ENCODE measurements at regions not wholly inside any gene's neighbourhood (a gene's known extent, or its start where the extent isn't known, plus 50 kb on each side); places are given as distances from the start of the nearest gene placed in this dataset.

DNA sequence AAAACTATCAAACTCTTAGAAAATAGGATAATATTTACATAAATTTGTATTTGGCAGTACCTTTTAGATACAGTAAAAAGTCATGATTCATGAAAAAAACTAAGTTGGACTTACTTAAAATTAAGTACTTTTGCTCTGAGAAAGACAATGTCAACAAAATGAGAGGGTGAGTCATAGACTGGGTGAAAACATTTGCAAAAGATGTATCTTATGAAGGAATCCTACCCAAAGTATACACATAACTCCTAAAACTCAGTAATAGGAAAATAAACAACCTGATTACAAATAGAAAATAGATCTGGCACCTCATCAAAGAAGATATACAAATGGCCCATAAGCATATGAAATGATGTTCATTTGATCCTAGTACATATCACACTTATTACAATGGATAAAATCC lies 1154.6 kb downstream of the JRKL start:
- Histone ChIP-seq H2BK20ac (ENCODE audit: low read depth, low read length) (no peak overlapping the region), H3K4ac (ENCODE audit: low read depth, low read length) (no peak overlapping the region), H3K9ac (ENCODE audit: low read depth, low read length) (no peak overlapping the region), H3K4me2 (ENCODE audit: low read depth, low read length) (no peak overlapping the region), H2AK9ac (replicated peaks; ENCODE audit: low read depth, low read length, poor library complexity) (no peak overlapping the region), H3K18ac (ENCODE audit: low read depth, low read length) (no peak overlapping the region), H3K9me1 (ENCODE audit: insufficient read depth, low read length) (no peaks in the 10 kb centered on the region), H4K20me1 (ENCODE audit: insufficient read depth, low read length) (no peaks in the 10 kb centered on the region), H2AK5ac (ENCODE audit: low read depth, low read length) (no peak overlapping the region), H3K27me3 (ENCODE audit: control insufficient read depth, insufficient read depth, low read length) (no peaks in the 10 kb centered on the region), H2AFZ (replicated peaks; ENCODE audit: low read length, poor library complexity) (no peak overlapping the region), H3K36me3 (ENCODE audit: control insufficient read depth, insufficient read depth, low read length) (no peaks in the 10 kb centered on the region), H3K4me1 (ENCODE audit: control insufficient read depth, insufficient read depth, low read length) (no peaks in the 10 kb centered on the region), H3K9me3 (ENCODE audit: control insufficient read depth, insufficient read depth, low read length) (peaks cover 5% of the 10 kb centered on the region; the same call in 1 of the 2 replicates), H3K4me3 (ENCODE audit: insufficient read depth, low read depth, low read length) (no peak overlapping the region), H3K23ac (ENCODE audit: low read depth, low read length) (no peak overlapping the region), H4K5ac (ENCODE audit: low read depth, low read length) (no peak overlapping the region), H2BK5ac (ENCODE audit: low read depth, low read length, poor library complexity, severe bottlenecking) (no peak overlapping the region), H3K79me1 (ENCODE audit: low read depth in 1 of 2, low read length in 2 of 2) (no peaks in the 10 kb centered on the region), H3K14ac (replicated peaks; ENCODE audit: low read depth, low read length) (no peak overlapping the region), H2BK15ac (ENCODE audit: low read depth, low read length) (no peak overlapping the region), H2BK120ac (ENCODE audit: low read depth, low read length) (no peak overlapping the region), H4K8ac (ENCODE audit: low read depth in 2 of 2, low read length in 2 of 2) (no peak overlapping the region), H3K27ac (ENCODE audit: insufficient read depth, low read length) (no peak overlapping the region), H4K91ac (ENCODE audit: insufficient read depth, low read depth, low read length) (no peak overlapping the region), H3K56ac (ENCODE audit: extremely low read depth, insufficient read depth, low read length) (no peak overlapping the region)
- no TSS peak for BruUV-seq (replicated peaks)
- DNase-seq: no peak
- CTCF ChIA-PET: no interaction called here
- no peak for ATAC-seq (ENCODE audit: low read depth)
- in situ Hi-C loops (cut with MboI; ENCODE audit: low sequenced_read_pairs): no loop called here
- intact Hi-C loops (cut with micrococcal nuclease): loop anchor here (10.0 kb wide), 1 partner anchor 60 kb away; no protein-coding TSS in a partner anchor
- POLR2A ChIA-PET (ENCODE audit: unreplicated experiment): no interaction called here
- dilution Hi-C loops (cut with HindIII; ENCODE audit: low sequenced_read_pairs, unreplicated experiment): no loop called here
- TF ChIP-seq MAZ (IDR thresholded peaks at IDR 0.05; ENCODE audit: borderline replicate concordance, low read depth, low read length) (no peak), RCOR1 (IDR thresholded peaks at IDR 0.05; ENCODE audit: insufficient replicate concordance, low read length) (no peak)
- TF ChIP-seq, protein P1, sequence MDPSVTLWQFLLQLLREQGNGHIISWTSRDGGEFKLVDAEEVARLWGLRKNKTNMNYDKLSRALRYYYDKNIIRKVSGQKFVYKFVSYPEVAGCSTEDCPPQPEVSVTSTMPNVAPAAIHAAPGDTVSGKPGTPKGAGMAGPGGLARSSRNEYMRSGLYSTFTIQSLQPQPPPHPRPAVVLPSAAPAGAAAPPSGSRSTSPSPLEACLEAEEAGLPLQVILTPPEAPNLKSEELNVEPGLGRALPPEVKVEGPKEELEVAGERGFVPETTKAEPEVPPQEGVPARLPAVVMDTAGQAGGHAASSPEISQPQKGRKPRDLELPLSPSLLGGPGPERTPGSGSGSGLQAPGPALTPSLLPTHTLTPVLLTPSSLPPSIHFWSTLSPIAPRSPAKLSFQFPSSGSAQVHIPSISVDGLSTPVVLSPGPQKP (IDR thresholded peaks at IDR 0.05; ENCODE audit: borderline replicate concordance, low read depth, low read length): no peak

All from IMR-90 (cell line).